PC-3 (cell line): ENCODE measurements at regions not wholly inside any gene's neighbourhood (a gene's known extent, or its start where the extent isn't known, plus 50 kb on each side); places are given as distances from the start of the nearest gene placed in this dataset.

Source experiments
- EZH2 ChIP-seq: fragments of 300-600 bp; sonication (generic); IDR thresholded peaks from one replicate; pipeline ENCODE4 v1.6.1; 2017; ENCODE audit warnings: antibody characterized with exemption, mild to moderate bottlenecking, low read length; ENCODE audit not compliant: unreplicated experiment
- EZH2phosphoT487 ChIP-seq: fragments of 300-600 bp; sonication (generic); IDR thresholded peaks from 2 replicates; pipeline ENCODE4 v1.6.1; 2018; ENCODE audit warnings: mild to moderate bottlenecking, antibody characterized with exemption, low read length, borderline replicate concordance
- TF ChIP-seq, protein P1 (sequence below): fragments of 300-600 bp; sonication (generic); conservative IDR thresholded peaks from 2 replicates; pipeline ENCODE4 v1.5.1; 2017; ENCODE audit warnings: antibody characterized with exemption, low read depth, mild to moderate bottlenecking, low read length

DNA sequence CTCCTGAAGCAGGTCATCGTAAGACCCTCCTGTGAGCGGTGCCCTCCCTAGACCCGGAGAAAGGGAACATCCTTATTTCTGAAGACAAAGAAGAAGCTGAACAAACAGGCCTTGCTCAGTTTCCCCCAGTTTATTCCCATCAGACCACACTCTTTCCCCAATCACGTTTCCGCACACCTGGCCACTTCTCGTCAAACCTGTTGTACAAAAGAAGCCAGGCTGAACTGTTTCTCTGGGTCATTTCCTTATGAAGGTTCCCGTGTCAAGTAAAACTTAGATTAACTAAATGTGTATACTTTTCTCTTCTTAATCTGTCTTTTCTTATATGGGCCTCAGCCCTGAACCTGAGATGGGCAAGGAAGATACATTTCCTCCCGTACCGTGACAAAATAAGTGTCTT lies 111.6 kb upstream of the ENPP6 start:
- TF ChIP-seq, protein P1, sequence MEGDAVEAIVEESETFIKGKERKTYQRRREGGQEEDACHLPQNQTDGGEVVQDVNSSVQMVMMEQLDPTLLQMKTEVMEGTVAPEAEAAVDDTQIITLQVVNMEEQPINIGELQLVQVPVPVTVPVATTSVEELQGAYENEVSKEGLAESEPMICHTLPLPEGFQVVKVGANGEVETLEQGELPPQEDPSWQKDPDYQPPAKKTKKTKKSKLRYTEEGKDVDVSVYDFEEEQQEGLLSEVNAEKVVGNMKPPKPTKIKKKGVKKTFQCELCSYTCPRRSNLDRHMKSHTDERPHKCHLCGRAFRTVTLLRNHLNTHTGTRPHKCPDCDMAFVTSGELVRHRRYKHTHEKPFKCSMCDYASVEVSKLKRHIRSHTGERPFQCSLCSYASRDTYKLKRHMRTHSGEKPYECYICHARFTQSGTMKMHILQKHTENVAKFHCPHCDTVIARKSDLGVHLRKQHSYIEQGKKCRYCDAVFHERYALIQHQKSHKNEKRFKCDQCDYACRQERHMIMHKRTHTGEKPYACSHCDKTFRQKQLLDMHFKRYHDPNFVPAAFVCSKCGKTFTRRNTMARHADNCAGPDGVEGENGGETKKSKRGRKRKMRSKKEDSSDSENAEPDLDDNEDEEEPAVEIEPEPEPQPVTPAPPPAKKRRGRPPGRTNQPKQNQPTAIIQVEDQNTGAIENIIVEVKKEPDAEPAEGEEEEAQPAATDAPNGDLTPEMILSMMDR, result no peak
- TF ChIP-seq EZH2, result no peak
- no peak for TF ChIP-seq EZH2phosphoT487
